Heart right ventricle (tissue), 16 donors: ENCODE measurements at regions not wholly inside any gene's neighbourhood (a gene's known extent, or its start where the extent isn't known, plus 50 kb on each side); places are given as distances from the start of the nearest gene placed in this dataset.

Source experiments
- ATAC-seq, 8 donors: fragments of 200-7000 bp; cut with Tn5 transposase; one replicate each; pipeline ENCODE4 v1.9.1; 2020; ENCODE audit warnings: mild to moderate bottlenecking in 8 of 8, moderate library complexity in 8 of 8, moderate number of reproducible peaks in 1 of 8
- DNase-seq, 2 donors: peaks; one replicate each; pipeline ENCODE4 v3.0.0-alpha.2; 2020
- H3K27ac ChIP-seq, 10 donors: fragments of 200-600 bp; sonication (generic) in 2 of 10; one replicate each; pipeline versions ENCODE4 v1.5.0 to v1.8.0; 2020 to 2022; ENCODE audit warnings: mild to moderate bottlenecking in 3 of 10
- H3K27me3 ChIP-seq, 7 donors: fragments of 200-600 bp; one replicate each; pipeline ENCODE4 v1.8.0; 2021 to 2022; ENCODE audit warnings: mild to moderate bottlenecking in 2 of 7
- H3K36me3 ChIP-seq, 9 donors: fragments of 200-600 bp; sonication (generic) in 1 of 9; one replicate each; pipeline versions ENCODE4 v1.5.0 to v1.8.0; 2020 to 2022; ENCODE audit warnings: mild to moderate bottlenecking in 2 of 9
- H3K4me1 ChIP-seq, 9 donors: fragments of 200-600 bp; sonication (generic) in 1 of 9; one replicate each; pipeline versions ENCODE4 v1.5.0 to v1.8.0; 2020 to 2022; ENCODE audit warnings: mild to moderate bottlenecking in 4 of 9
- H3K4me3 ChIP-seq, 10 donors: fragments of 200-600 bp; sonication (generic) in 2 of 10; one replicate each; pipeline versions ENCODE4 v1.5.0 to v1.8.0; 2020 to 2022; ENCODE audit warnings: mild to moderate bottlenecking in 7 of 10, moderate library complexity in 2 of 10
- H3K9me3 ChIP-seq, 11 donors: fragments of 200-600 bp in 10 of 11; sonication (generic) in 2 of 11; one replicate each; pipeline versions ENCODE4 v1.5.0 to v1.8.0; 2013 to 2022; ENCODE audit warnings: mild to moderate bottlenecking in 2 of 11, control low read depth in 1 of 11, moderate library complexity in 1 of 11
- WGBS, 2 donors: extraction: QIAGEN DNeasy Blood & Tissue Kit; methylation state at CpG; one replicate each; pipeline ENCODE4 v1.1.7; 2013; ENCODE audit warnings: inconsistent platforms in 1 of 2; 5-methylcytosine and 5-hydroxymethylcytosine counted together
- intact Hi-C, 10 donors: fragments of 100-400 bp; cut with DNase I; formaldehyde crosslinking; loops; one replicate each; pipeline versions ENCODE4 v1.11.1 to v1.14.2; 2022
- TF ChIP-seq, protein P1 (sequence below), 9 donors: fragments of 200-600 bp; sonication (generic) in 2 of 9; IDR thresholded peaks; one replicate each; pipeline versions ENCODE4 v1.5.0 to v1.8.0; 2021 to 2022; ENCODE audit warnings: antibody characterized with exemption in 9 of 9, mild to moderate bottlenecking in 5 of 9, moderate library complexity in 1 of 9
- donor health status: Arrhythmogenic right ventricular cardiomyopathy.
- donor health status: ischemic (EF 13 %, LVEDD 7.1; RV severe dilation, severe dysfunction).
- donor health status: healthy with polysubstance abuse.
- donor health status: DM: no; HTN: yes; CAD: no.
- donor health status: DM: no; HTN: no; CAD: no.
- donor health status: ischemic (EF 25% LVEDD 6.9; RV normal size, moderate dysfunction).
- donor health status: ischemic (EF 25% LVEDD 5.7; RV mildly dilated, moderate dysfunction).
- donor health status: healthy.
- donor health status: DM: yes; HTN: yes; CAD: no.
- donor health status: Ischemic cardiomyopathy.
- donor health status: ischemic (EF 35%, LVEDD 5.7; RV mildly dilated, moderate dysfunction).
- donor health status: nonischemic (EF 11% LVEDD 7.7; RV severe dilation, severe dysfunction).
- donor health status: DM: yes; HTN: yes; CAD: no.
- donor health status: PGD.
- donor health status: ischemic (EF 29% LVEDD 5.4; RV normal size, mild dysfunction).
- donor health status: nonischemic (EF 23%, LVEDD 6.1; RV moderate dilation, normal function).

DNA sequence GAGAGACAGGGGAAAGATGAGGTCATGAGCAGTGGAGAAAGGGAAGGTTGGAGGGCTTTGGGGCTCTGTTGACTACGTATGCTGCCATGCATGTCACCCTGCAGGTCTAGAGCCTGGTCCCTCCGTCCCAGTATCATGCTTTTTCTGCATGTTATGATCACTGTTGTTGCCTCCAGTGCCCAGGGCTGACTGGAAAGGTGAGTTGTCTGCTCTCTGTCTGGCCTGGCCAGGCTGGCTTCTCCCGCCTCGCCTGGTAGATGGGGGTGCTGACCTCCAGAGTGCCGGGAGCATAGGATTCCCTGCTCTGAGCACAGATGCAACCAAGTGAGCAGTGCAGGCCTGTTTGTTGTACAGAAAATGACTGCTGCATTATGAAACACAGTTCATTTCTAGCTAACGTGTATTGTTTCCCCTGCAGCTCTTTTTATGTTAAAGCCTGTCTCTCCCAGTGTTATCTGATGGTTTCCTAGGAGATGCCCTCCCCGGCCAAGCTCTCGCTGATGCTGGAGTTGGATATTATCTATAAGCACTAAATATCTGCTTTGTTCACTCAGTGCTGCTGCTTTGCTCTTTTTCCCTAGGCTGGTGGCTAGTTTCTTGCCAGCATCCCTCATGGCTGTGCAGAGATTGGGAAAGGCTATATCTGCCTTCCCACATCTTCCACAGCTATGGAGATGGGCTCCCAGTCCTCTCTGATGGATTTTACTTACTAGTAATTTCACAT is 158.2 kb downstream of the TDRD15 start:
- Histone ChIP-seq H3K4me3 (no peak overlapping the region), H3K27ac (no peak overlapping the region), H3K36me3 (no peaks in the 10 kb centered on the region), H3K27me3 (no peaks in the 10 kb centered on the region), H3K4me1 (peaks cover 0 to 20% (median 0%) of the 10 kb centered on the region in 9 donors), H3K9me3 (no peaks in the 10 kb centered on the region)
- no peak for ATAC-seq
- no peak for DNase-seq
- intact Hi-C loops = no loop called here
- TF ChIP-seq, protein P1, sequence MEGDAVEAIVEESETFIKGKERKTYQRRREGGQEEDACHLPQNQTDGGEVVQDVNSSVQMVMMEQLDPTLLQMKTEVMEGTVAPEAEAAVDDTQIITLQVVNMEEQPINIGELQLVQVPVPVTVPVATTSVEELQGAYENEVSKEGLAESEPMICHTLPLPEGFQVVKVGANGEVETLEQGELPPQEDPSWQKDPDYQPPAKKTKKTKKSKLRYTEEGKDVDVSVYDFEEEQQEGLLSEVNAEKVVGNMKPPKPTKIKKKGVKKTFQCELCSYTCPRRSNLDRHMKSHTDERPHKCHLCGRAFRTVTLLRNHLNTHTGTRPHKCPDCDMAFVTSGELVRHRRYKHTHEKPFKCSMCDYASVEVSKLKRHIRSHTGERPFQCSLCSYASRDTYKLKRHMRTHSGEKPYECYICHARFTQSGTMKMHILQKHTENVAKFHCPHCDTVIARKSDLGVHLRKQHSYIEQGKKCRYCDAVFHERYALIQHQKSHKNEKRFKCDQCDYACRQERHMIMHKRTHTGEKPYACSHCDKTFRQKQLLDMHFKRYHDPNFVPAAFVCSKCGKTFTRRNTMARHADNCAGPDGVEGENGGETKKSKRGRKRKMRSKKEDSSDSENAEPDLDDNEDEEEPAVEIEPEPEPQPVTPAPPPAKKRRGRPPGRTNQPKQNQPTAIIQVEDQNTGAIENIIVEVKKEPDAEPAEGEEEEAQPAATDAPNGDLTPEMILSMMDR (IDR thresholded peaks at IDR 0.05) = no peak
- 60 to 64% methylated on average over 8 of the region's 8 CpGs for WGBS, 2 donors

DNA sequence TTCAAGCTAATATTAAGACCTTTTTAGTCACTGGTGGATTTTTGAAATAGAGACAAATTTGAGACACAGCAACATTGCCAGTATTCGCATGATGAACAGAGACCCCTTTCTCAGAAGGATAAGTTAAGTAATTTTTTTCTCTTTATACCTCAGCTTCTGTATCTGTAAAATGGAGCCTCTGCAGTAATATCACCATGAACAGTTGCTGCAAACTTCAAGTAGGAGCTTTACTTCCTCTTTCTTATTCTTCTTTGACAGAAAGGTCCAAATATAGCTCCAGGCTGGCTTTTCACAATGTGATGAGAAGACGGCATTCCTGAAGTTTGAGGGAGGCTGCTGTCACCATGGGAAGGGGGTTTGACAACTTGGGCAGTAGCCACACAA is 158.7 kb downstream of the TDRD15 start:
- DNase-seq (no peak), ATAC-seq (no peak)
- Histone ChIP-seq H3K4me3 (no peak overlapping the region), H3K4me1 (peaks cover 0 to 15% (median 0%) of the 10 kb centered on the region in 9 donors), H3K27ac (no peak overlapping the region), H3K27me3 (no peaks in the 10 kb centered on the region), H3K36me3 (no peaks in the 10 kb centered on the region), H3K9me3 (no peaks in the 10 kb centered on the region)
- WGBS, 2 donors = 62 to 78% methylated on average over 2 of the region's 2 CpGs
- TF ChIP-seq, protein P1 (IDR thresholded peaks at IDR 0.05) = no peak
- intact Hi-C loops = no loop called here

DNA sequence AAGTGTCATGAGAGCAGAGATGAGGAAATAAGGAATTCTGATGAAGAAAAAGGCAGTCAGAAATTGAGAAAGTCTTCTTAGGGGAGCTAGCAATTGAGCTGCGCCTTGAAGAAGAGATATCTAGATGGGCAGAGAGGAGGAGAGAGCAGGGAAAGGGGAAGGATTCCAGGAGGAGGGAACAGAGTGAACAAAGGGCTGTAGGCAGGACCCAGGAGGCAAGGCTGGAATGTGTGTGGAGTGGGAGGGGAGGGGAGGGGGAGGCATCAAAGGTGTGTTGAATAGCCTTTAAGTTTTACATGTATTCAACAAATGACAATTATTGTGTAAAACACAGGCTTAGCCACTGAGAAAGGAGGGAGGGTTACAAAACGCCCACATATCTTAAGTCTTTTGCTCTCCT is 164.5 kb downstream of the TDRD15 start:
- TF ChIP-seq, protein P1 (IDR thresholded peaks at IDR 0.05) = no peak
- Histone ChIP-seq H3K36me3 (no peaks in the 10 kb centered on the region), H3K27me3 (no peaks in the 10 kb centered on the region), H3K9me3 (no peaks in the 10 kb centered on the region), H3K4me3 (no peak overlapping the region), H3K4me1 (peaks cover 0 to 27% (median 9%) of the 10 kb centered on the region in 9 donors), H3K27ac (peak overlapping the region in 7 of 10 donors; percentile 5 to 75 (median 50))
- 72 to 77% methylated on average over 2 of the region's 2 CpGs for WGBS, 2 donors
- DNase-seq (no peak), ATAC-seq (peak in 6 of 8 donors; percentile 28 to 57 (median 36))
- intact Hi-C loops = no loop called here

DNA sequence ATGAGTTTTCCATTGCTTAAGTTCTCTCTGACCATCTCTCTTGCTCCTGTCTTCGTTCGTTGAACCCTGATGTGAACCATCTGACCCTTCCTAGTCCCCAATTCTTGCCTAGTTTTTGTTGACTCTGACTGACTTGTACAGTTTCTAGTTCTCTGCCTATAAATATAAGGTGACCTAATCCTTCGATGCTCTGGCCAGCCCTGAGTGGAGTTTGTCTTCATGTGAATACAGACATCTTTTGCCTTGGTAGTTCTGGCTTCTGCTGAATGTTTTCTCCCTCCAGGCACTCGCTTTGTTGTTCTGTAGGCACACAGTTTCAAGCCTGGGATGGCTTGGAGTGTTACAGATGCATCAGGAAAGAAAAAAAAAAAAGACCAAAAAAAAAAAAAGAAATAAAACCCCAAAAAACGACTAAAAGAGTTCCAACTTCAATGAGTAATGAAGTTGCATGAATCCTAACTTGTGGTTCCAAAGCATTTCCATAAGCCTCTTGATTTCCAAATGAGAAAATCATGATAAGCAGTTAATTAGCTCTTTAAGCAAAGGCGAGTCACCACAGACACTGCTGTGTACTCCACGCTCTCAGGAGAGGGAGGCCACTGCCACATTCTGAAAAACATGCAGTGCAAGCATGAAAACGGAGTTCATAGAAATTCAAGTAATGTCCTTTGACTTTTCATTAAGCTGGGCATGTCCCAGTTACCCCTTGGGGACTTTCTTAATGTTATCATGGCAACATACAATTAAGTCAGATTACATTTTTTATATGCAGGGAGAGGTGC is 165.2 kb downstream of the TDRD15 start:
- TF ChIP-seq, protein P1 (IDR thresholded peaks at IDR 0.05) = no peak
- peak; percentile 53 to 82 (median 73) for ATAC-seq
- 57 to 58% methylated on average over 8 of the region's 8 CpGs for WGBS, 2 donors
- Histone ChIP-seq H3K4me3 (no peak overlapping the region), H3K36me3 (no peaks in the 10 kb centered on the region), H3K9me3 (no peaks in the 10 kb centered on the region), H3K27ac (peak overlapping the region in 7 of 10 donors; percentile 16 to 75 (median 50)), H3K4me1 (peaks cover 0 to 27% (median 9%) of the 10 kb centered on the region in 9 donors), H3K27me3 (no peaks in the 10 kb centered on the region)
- intact Hi-C loops = no loop called here
- peak in 1 of 2 donors; percentile 25 for DNase-seq
